D721Med (cell line): ENCODE measurements at regions not wholly inside any gene's neighbourhood (a gene's known extent, or its start where the extent isn't known, plus 50 kb on each side); places are given as distances from the start of the nearest gene placed in this dataset.

Source experiments
- DNase-seq: peaks from one replicate; pipeline ENCODE4 v3.0.0; 2011; ENCODE audit warnings: low spot score; ENCODE audit not compliant: insufficient read length
- FAIRE-seq: peaks from 2 replicates; lab custom pipeline; 2011; peaks lifted over from hg19 to GRCh38; lab: Jason Lieb, UNC
- TF ChIP-seq, protein P1 (sequence below): IDR thresholded peaks from 2 replicates; pipeline ENCODE4 v1.5.1; 2012; ENCODE audit warnings: mild to moderate bottlenecking, control low read depth; ENCODE audit not compliant: insufficient read depth; ENCODE audit errors: missing control alignments

DNA sequence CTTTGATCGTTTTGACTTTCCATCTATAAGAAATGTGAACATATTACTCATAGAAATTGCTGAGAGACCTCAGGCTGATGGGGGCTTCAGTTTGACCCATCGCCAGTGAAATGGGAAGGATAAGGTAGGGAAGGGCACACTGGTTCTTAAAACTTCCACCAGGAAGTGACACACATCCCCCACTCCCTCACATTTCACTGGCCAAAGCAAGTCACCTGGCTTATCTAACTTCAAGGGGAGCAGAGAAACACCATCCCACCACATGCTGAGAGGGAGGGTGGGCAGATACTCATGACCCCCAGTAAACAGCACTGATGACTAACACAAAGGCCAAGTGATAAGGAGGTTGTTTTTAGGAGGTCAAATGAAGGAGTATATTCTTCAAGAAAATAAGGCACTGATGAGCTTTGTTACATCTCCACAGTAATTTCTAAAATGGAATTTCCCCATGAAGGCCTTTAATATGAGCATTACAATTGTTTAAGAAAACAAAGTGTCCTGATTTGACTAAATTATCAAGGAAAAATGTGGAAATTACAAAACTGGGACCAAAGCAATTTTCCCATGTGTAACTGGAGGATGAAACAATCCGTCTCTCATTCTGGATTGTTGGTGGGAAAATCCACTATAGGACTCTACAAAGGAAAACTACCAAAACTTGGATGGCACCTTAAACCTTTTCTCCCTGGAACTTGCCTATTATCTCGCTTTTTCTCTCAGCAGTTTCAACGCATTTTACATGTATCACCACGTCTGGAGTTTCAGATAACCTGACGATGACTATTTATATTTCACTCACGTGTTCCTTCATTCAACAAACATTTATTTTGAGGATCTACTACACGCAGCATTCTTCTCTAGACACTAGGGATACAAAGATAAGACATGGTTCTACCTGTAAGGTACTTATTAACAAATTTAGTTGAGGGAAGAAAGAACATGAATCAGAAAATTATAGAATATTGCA is 91.8 kb upstream of the EEA1 start:
- DNase-seq: no peak
- TF ChIP-seq, protein P1, sequence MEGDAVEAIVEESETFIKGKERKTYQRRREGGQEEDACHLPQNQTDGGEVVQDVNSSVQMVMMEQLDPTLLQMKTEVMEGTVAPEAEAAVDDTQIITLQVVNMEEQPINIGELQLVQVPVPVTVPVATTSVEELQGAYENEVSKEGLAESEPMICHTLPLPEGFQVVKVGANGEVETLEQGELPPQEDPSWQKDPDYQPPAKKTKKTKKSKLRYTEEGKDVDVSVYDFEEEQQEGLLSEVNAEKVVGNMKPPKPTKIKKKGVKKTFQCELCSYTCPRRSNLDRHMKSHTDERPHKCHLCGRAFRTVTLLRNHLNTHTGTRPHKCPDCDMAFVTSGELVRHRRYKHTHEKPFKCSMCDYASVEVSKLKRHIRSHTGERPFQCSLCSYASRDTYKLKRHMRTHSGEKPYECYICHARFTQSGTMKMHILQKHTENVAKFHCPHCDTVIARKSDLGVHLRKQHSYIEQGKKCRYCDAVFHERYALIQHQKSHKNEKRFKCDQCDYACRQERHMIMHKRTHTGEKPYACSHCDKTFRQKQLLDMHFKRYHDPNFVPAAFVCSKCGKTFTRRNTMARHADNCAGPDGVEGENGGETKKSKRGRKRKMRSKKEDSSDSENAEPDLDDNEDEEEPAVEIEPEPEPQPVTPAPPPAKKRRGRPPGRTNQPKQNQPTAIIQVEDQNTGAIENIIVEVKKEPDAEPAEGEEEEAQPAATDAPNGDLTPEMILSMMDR: no peak

DNA sequence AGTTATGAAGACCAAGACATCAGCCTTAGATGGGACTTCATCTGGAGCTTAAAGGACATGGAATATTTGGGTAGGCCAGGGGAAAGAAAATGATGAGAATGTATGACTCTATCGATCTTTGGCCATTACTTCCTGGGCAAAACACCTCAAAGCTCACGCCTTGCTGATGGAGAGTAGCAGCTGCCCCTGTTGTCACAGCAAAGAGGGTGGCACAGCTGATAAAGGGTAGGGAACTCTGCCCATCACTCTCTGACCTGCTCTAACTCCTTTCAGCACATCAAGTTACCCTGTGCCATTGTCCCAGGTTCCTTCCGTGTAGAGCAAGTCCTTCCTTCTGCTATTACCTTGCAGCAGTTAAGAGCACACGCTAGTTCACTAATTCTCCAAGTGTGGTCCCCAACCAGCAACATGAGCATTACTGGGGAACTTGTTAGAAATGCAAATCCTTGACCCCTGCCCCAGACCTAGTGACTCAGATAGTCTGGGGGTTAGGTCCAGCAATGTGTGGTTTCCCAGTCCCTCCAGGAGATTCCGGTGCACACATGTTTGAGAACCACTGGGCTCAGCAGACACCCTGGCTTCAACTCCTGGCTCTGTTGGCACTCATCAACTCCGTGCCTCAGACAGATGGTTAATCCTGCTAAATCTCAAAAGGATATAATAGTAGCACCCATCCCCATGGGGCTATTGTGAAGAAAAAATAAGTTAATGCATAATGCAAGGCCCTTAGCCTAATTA is 93.7 kb upstream of the EEA1 start:
- peak; percentile 34 for DNase-seq
- FAIRE-seq: no peak
- TF ChIP-seq, protein P1: no peak

More for the DNA sequence above, 91.8 kb upstream of the EEA1 start:
- no peak for FAIRE-seq

DNA sequence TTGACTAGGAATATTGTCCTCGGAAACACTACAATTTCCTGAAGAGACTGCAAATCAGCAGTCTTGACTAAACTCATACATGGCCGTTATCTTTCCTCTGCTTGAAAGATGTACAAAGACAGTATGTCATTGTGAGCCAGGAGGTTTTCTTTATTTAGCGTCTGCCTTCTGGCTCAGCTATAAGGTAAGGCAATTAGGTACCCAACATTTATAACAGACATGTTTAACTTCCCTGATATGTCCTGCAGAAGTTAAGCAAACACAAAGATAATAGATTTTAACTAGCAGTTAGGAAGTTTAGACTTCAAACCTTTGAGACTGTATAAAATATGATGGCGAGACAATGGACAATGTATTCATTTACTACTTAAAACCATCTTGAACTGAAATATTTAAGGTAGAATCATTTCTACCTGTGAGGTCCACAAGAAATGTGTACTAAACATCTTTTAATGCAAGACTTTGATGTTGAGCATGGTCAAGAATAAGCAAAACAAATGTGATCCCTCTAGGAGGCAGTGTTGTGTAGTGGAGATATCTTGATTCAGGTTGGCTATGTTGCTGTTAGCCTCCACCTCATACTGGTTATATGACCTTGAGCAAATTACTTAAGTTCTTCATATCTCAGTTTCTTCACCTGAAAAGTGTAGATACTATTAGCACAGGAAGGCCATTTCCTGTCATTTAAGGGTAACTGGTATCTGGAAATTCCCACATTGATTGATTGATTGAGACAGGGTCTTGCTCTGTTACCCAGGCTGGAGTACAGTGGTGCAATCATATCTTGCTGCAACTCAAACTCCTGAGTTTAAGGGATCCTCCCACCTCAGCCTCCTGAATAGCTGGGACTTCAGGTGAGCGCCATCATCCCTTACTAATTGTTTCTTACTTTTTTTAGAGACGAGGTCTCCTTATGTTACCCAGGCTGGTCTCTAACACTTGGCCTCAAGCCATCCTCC is 96.3 kb upstream of the EEA1 start:
- DNase-seq (no peak), FAIRE-seq (peak; percentile 46)
- TF ChIP-seq, protein P1: peak; percentile 63

DNA sequence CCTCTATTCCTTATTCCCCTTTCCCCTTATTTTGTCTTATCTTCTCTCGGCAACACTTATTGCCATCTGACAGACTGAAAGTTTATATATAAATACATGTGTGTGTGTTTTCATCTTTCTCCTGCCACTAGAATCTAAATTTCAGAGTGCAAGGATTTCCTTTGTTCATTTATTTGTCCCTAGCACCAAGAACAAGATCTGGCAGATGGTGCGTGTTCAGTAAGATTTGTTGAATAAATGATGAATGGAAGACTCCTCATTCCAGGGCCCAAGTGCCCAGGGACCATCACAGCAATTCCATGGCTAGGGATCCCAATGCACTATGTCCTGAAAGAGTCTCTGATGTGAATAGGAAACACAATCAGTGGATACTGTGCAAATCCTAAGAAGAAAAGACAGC is 97.9 kb upstream of the EEA1 start:
- TF ChIP-seq, protein P1: no peak
- no peak for DNase-seq
- no peak for FAIRE-seq

DNA sequence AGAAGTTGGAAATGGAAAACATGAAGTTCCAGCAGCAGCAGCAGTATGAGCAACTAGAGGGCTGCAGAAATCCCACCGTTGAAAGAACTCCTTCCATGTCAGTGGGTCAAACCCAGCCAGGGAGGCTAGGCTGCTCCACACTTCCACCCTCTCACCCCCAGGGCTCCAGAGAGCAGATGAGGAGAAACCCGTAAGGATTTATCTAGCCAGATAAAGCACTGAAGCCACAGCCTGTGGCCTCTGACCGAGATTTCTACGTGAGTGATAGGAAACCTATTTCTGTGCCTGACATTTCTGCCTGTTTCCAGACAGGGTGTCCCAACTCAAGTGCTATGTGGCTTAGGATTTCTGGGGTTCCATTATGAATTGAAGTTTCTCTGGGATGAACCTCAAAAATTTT is 100.0 kb upstream of the EEA1 start:
- no peak for FAIRE-seq
- TF ChIP-seq, protein P1: no peak
- DNase-seq: no peak

DNA sequence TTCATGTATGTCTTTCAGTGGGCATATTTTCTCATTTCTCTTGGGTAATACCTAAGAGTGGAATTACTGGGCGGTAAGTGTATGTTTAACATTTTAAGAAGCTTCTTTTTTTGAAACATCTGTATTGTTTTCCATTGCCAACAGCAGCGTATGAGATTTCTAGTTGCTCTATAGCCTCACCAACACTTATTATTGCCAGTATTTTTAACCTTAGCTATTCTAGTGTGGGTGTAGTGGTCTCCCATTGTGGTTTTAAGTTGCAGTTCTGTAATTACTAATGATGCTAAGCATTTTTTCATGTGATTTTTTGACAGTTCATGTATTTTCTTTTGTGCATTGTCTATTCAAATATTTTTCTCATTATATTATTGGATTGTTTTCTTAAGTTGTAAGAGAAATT is 101.9 kb upstream of the EEA1 start:
- TF ChIP-seq, protein P1: no peak
- FAIRE-seq: no peak
- DNase-seq: no peak
